Tibial nerve (tissue), 4 donors: ENCODE measurements at regions not wholly inside any gene's neighbourhood (a gene's known extent, or its start where the extent isn't known, plus 50 kb on each side); places are given as distances from the start of the nearest gene placed in this dataset.

ENCODE experiments used
- CTCF ChIP-seq, 5 experiments: fragments of 200-600 bp in 3 of 5; fragments of 450-650 bp in 2 of 5; sonication (generic) in 3 of 5; IDR thresholded peaks; one replicate each; pipeline ENCODE4 v1.5.1; 2016 to 2019; ENCODE audit warnings: antibody characterized with exemption in 5 of 5, mild to moderate bottlenecking in 3 of 5, moderate library complexity in 2 of 5
- EP300 ChIP-seq, 2 donors: sonication (generic); formaldehyde crosslinking; IDR thresholded peaks; one replicate each; pipeline ENCODE4 v1.6.1; 2017; ENCODE audit warnings: antibody characterized with exemption in 2 of 2, mild to moderate bottlenecking in 1 of 2
- POLR2A ChIP-seq, 2 donors: fragments of 450-650 bp; IDR thresholded peaks; one replicate each; pipeline ENCODE4 v1.6.1; 2017; ENCODE audit warnings: antibody characterized with exemption in 2 of 2, mild to moderate bottlenecking in 2 of 2, moderate library complexity in 2 of 2

DNA sequence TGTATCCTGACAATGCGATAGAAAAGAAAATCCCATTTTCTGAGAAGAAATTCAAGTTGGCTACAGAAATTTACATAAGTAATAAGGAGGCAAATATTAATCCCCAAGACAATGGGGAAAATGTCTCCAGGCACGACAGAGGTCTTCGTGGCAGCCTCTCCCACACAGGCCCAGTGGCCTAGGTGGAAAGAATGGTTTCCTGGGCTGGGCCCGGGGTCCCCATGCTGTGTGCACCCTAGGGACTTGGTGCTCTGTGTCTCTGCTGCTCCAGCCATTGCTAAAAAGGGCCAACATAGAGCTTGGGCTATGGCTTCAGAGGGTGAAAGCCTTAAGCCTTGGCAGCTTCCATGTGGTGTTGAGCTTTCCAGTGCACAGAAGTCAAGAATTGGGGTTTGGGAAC lies 102.5 kb upstream of the LYPLAL1 start:
- no peak for TF ChIP-seq POLR2A (IDR thresholded peaks at IDR 0.05)
- TF ChIP-seq CTCF (IDR thresholded peaks at IDR 0.05) = no peak
- TF ChIP-seq EP300 (IDR thresholded peaks at IDR 0.05) = no peak
